Mucosa of descending colon (tissue), 3 donors: ENCODE measurements at regions not wholly inside any gene's neighbourhood (a gene's known extent, or its start where the extent isn't known, plus 50 kb on each side); places are given as distances from the start of the nearest gene placed in this dataset.
"Not testable (repeated sequence)": the region's sequence is repeated elsewhere in the genome, so short reads cannot be mapped to it uniquely, and the experiment has no call there.

Experiments used
- ATAC-seq: fragments of 200-7000 bp; cut with Tn5 transposase; one replicate; pipeline ENCODE4 v1.9.1; 2020; ENCODE audit warnings: mild to moderate bottlenecking, moderate library complexity
- DNase-seq, 3 donors: peaks; one replicate each; pipeline ENCODE4 v3.0.0-alpha.2; 2020
- H3K36me3 ChIP-seq: fragments of 200-600 bp; one replicate; pipeline ENCODE4 v1.8.0; 2021; ENCODE audit warnings: low read depth, mild to moderate bottlenecking
- H3K4me1 ChIP-seq: fragments of 200-600 bp; one replicate; pipeline ENCODE4 v1.8.0; 2021; ENCODE audit warnings: low read depth, mild to moderate bottlenecking
- H3K4me3 ChIP-seq: fragments of 200-600 bp; one replicate; pipeline ENCODE4 v1.8.0; 2021; ENCODE audit warnings: mild to moderate bottlenecking
- H3K9me3 ChIP-seq: fragments of 200-600 bp; one replicate; pipeline ENCODE4 v1.8.0; 2021; ENCODE audit warnings: mild to moderate bottlenecking
- CTCF ChIP-seq: fragments of 200-600 bp; IDR thresholded peaks from one replicate; pipeline ENCODE4 v1.8.0; 2022; ENCODE audit warnings: antibody characterized with exemption, mild to moderate bottlenecking
- intact Hi-C, 2 donors: fragments of 100-400 bp; cut with DNase I in 1 of 2; cut with micrococcal nuclease in 1 of 2; formaldehyde crosslinking; loops; one replicate each; pipeline versions ENCODE4 v1.11.0 to v1.11.1; 2022; cut with DNase I, micrococcal nuclease
- donor health status: DM: no; HTN: no; CAD: no; lungs with moderate emphysema.
- donor health status: DM: no; HTN: no; CAD: no.
- donor health status: DM: no; HTN: yes; CAD: no.

GRCh38 chr14:65840118-65840751, 427.7 kb downstream of the FUT8 start:
- no peak overlapping the region for H3K4me3 ChIP-seq
- intact Hi-C loops = no loop called here
- H3K4me1 ChIP-seq = no peaks in the 10 kb centered on the region
- TF ChIP-seq CTCF = no peak
- DNase-seq (no peak), ATAC-seq (no peak)
- H3K9me3 ChIP-seq = no peaks in the 10 kb centered on the region
- no peaks in the 10 kb centered on the region for H3K36me3 ChIP-seq

GRCh38 chr14:65840786-65841185, 428.3 kb downstream of the FUT8 start:
- no peaks in the 10 kb centered on the region for H3K9me3 ChIP-seq

GRCh38 chr14:65846196-65846868, 433.8 kb downstream of the FUT8 start:
- DNase-seq (no peak), ATAC-seq (peak; percentile 19)
- no peaks in the 10 kb centered on the region for H3K9me3 ChIP-seq
- intact Hi-C loops = no loop called here
- TF ChIP-seq CTCF = no peak
- H3K4me3 ChIP-seq = no peak overlapping the region
- no peaks in the 10 kb centered on the region for H3K4me1 ChIP-seq
- H3K36me3 ChIP-seq = no peaks in the 10 kb centered on the region

More at GRCh38 chr14:65840786-65841185, 428.3 kb downstream of the FUT8 start:
- H3K4me3 ChIP-seq = no peak overlapping the region
- no peaks in the 10 kb centered on the region for H3K4me1 ChIP-seq
- DNase-seq (no peak), ATAC-seq (no peak)
- intact Hi-C loops = no loop called here
- TF ChIP-seq CTCF = no peak
- H3K36me3 ChIP-seq = no peaks in the 10 kb centered on the region

- TF ChIP-seq CTCF = no peak
- Histone ChIP-seq H3K36me3 (no peaks in the 10 kb centered on the region), H3K4me3 (no peak overlapping the region), H3K9me3 (no peaks in the 10 kb centered on the region), H3K4me1 (no peaks in the 10 kb centered on the region)
- intact Hi-C loops = no loop called here
- ATAC-seq (peak; percentile 83), DNase-seq (peak in 1 of 3 donors; percentile 48)
Observed at GRCh38 chr14:65847075-65847847, 434.7 kb downstream of the FUT8 start.

- H3K9me3 ChIP-seq, H3K4me1 ChIP-seq, H3K4me3 ChIP-seq, H3K36me3 ChIP-seq, intact Hi-C loops, DNase-seq, ATAC-seq: not testable (repeated sequence)
Observed at GRCh38 chr14:65847931-65848330, 435.4 kb downstream of the FUT8 start.

GRCh38 chr14:65849091-65849490, 436.6 kb downstream of the FUT8 start:
- Histone ChIP-seq H3K36me3 (no peaks in the 10 kb centered on the region), H3K4me3 (no peak overlapping the region), H3K9me3 (no peaks in the 10 kb centered on the region), H3K4me1 (no peaks in the 10 kb centered on the region)
- intact Hi-C loops = no loop called here
- TF ChIP-seq CTCF = no peak
- ATAC-seq = no peak
- no peak for DNase-seq
